Sigmoid colon (tissue), 4 donors: ENCODE measurements at regions not wholly inside any gene's neighbourhood (a gene's known extent, or its start where the extent isn't known, plus 50 kb on each side); places are given as distances from the start of the nearest gene placed in this dataset.

Experiments
- CTCF ChIP-seq, 4 experiments: fragments of 450-650 bp in 3 of 4; fragments of 200-600 bp in 1 of 4; IDR thresholded peaks; one replicate each; pipeline ENCODE4 v1.5.1; 2016 to 2019; ENCODE audit warnings: antibody characterized with exemption in 4 of 4, mild to moderate bottlenecking in 3 of 4, moderate library complexity in 2 of 4
- EP300 ChIP-seq, 4 donors: sonication (generic); formaldehyde crosslinking; IDR thresholded peaks; one replicate each; pipeline ENCODE4 v1.6.1; 2017; ENCODE audit warnings: antibody characterized with exemption in 4 of 4
- POLR2AphosphoS5 ChIP-seq, 4 donors: sonication (generic); formaldehyde crosslinking; IDR thresholded peaks; one replicate each; pipeline ENCODE4 v1.6.1; 2017; ENCODE audit warnings: antibody characterized with exemption in 4 of 4

- TF ChIP-seq CTCF (IDR thresholded peaks at IDR 0.05) (no peak), POLR2AphosphoS5 (IDR thresholded peaks at IDR 0.05) (no peak), EP300 (IDR thresholded peaks at IDR 0.05) (no peak)
These were observed 246.9 kb downstream of the ZIC1 start for GRCh38 chr3:147656023-147656422.
